Transverse colon (tissue), 4 donors: ENCODE measurements at regions not wholly inside any gene's neighbourhood (a gene's known extent, or its start where the extent isn't known, plus 50 kb on each side); places are given as distances from the start of the nearest gene placed in this dataset.

Experiments used
- DNase-seq: peaks from one replicate; pipeline ENCODE4 v3.0.0-alpha.2; 2019
- H3K27ac ChIP-seq, 4 donors: fragments of 200-600 bp; sonication (generic); 2 replicates each; pipeline ENCODE4 v1.5.1; 2016 to 2018; ENCODE audit warnings: inconsistent platforms in 4 of 4
- H3K27me3 ChIP-seq: fragments of 200-600 bp; sonication (generic); 2 replicates; pipeline ENCODE4 v1.5.1; 2017; ENCODE audit warnings: inconsistent platforms
- H3K36me3 ChIP-seq, 4 donors: fragments of 200-600 bp; sonication (generic); 2 replicates each; pipeline ENCODE4 v1.5.1; 2017 to 2019; ENCODE audit warnings: inconsistent platforms in 4 of 4
- H3K4me1 ChIP-seq, 4 donors: fragments of 200-600 bp; sonication (generic); 2 replicates each; pipeline ENCODE4 v1.5.1; 2017 to 2020; ENCODE audit warnings: inconsistent platforms in 4 of 4
- H3K4me3 ChIP-seq, 4 donors: fragments of 200-600 bp; sonication (generic); 1 replicate in 1 of 4; 2 replicates in 3 of 4; pipeline versions ENCODE4 v1.5.1 to v1.6.1; 2017 to 2019; ENCODE audit warnings: inconsistent platforms in 4 of 4
- H3K9me3 ChIP-seq, 2 donors: fragments of 200-600 bp; sonication (generic); 2 replicates each; pipeline ENCODE4 v1.5.1; 2017 to 2019; ENCODE audit warnings: inconsistent platforms in 2 of 2
- CTCF ChIP-seq, 5 experiments: fragments of 200-600 bp in 3 of 5; fragments of 450-650 bp in 2 of 5; sonication (generic) in 3 of 5; IDR thresholded peaks; 1 replicate in 2 of 5; 2 replicates in 3 of 5; pipeline ENCODE4 v1.5.1; 2016 to 2017; ENCODE audit warnings: antibody characterized with exemption in 5 of 5, inconsistent platforms in 3 of 5, mild to moderate bottlenecking in 2 of 5, moderate library complexity in 1 of 5
- EP300 ChIP-seq: sonication (generic); formaldehyde crosslinking; IDR thresholded peaks from one replicate; pipeline ENCODE4 v1.6.1; 2017; ENCODE audit warnings: antibody characterized with exemption, low read depth
- POLR2A ChIP-seq: fragments of 450-650 bp; IDR thresholded peaks from one replicate; pipeline ENCODE4 v1.6.1; 2016; ENCODE audit warnings: antibody characterized with exemption, mild to moderate bottlenecking, moderate library complexity
- POLR2AphosphoS5 ChIP-seq, 3 donors: sonication (generic); formaldehyde crosslinking; IDR thresholded peaks; one replicate each; pipeline ENCODE4 v1.6.1; 2016; ENCODE audit warnings: antibody characterized with exemption in 3 of 3
- WGBS, 2 donors: methylation state at CpG; one replicate each; pipeline ENCODE4 v1.1.5; 2018; ENCODE audit warnings: low coverage in 1 of 2; 5-methylcytosine and 5-hydroxymethylcytosine counted together
- in situ Hi-C, 4 donors: fragments of 200-750 bp; cut with MboI; loops; one replicate each; pipeline versions ENCODE4 v1.15.0 to v1.15.1; 2017; ENCODE audit warnings: low sequenced_read_pairs in 3 of 4, low pct_ligation_motif_present in 1 of 4, low pct_unique_long_range_greater_than_20kb in 1 of 4
- intact Hi-C: fragments of 100-400 bp; cut with DNase I; formaldehyde crosslinking; loops from one replicate; pipeline ENCODE4 v1.15.1; 2023; ENCODE audit warnings: low total_unique reads

DNA sequence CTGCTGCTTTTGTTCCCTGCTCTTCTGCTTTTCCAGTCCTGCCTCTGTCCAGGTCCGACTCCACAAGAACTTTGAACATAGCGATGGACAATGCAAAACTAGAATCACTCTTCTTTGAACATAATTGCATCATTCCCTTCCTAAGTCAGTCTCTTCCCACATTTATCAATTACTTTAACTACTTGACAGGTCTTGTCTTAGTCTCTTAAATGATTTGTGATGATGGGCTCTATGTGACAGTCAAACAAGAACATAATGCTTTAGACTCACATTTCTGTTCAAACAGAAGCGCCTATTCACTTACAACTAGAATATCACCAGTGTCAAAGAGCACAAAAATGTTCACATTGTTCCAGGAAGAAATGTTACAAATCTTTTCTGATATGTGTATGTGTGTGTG lies 278.1 kb downstream of the SH3GL2 start:
- Histone ChIP-seq H3K4me1 (no peaks in the 10 kb centered on the region), H3K4me3 (no peak overlapping the region), H3K9me3 (no peaks in the 10 kb centered on the region), H3K27me3 (no peaks in the 10 kb centered on the region), H3K27ac (no peak overlapping the region), H3K36me3 (no peaks in the 10 kb centered on the region)
- in situ Hi-C loops: no loop called here
- intact Hi-C loops: no loop called here
- no peak for TF ChIP-seq POLR2AphosphoS5 (IDR thresholded peaks at IDR 0.05)
- no peak for TF ChIP-seq POLR2A
- TF ChIP-seq EP300: no peak
- TF ChIP-seq CTCF (IDR thresholded peaks at IDR 0.05): no peak
- WGBS, 2 donors: 90 to 91% methylated on average over 3 of the region's 3 CpGs
- DNase-seq: no peak

GRCh38 chr9:17859228-17859627 lies 280.4 kb downstream of the SH3GL2 start:
- 0 to 80% methylated on average over 1 to 3 of the region's 3 CpGs for WGBS, 2 donors
- H3K27me3 ChIP-seq: no peaks in the 10 kb centered on the region

GRCh38 chr9:17859987-17860386 lies 281.1 kb downstream of the SH3GL2 start:
- WGBS, 2 donors: 88 to 89% methylated on average over 4 of the region's 4 CpGs
- Histone ChIP-seq H3K27ac (no peak overlapping the region), H3K9me3 (no peaks in the 10 kb centered on the region), H3K36me3 (no peaks in the 10 kb centered on the region), H3K4me3 (no peak overlapping the region), H3K4me1 (no peaks in the 10 kb centered on the region), H3K27me3 (no peaks in the 10 kb centered on the region)
- in situ Hi-C loops: no loop called here
- no peak for TF ChIP-seq POLR2AphosphoS5 (IDR thresholded peaks at IDR 0.05)
- no peak for DNase-seq
- intact Hi-C loops: no loop called here

More at GRCh38 chr9:17859228-17859627, 280.4 kb downstream of the SH3GL2 start:
- in situ Hi-C loops: no loop called here
- no peaks in the 10 kb centered on the region for H3K4me1 ChIP-seq
- intact Hi-C loops: no loop called here
- no peak for TF ChIP-seq POLR2AphosphoS5 (IDR thresholded peaks at IDR 0.05)
- TF ChIP-seq CTCF (IDR thresholded peaks at IDR 0.05): no peak
- TF ChIP-seq POLR2A: no peak
- no peak for TF ChIP-seq EP300
- H3K36me3 ChIP-seq: no peaks in the 10 kb centered on the region
- DNase-seq: no peak
- no peaks in the 10 kb centered on the region for H3K9me3 ChIP-seq
- no peak overlapping the region for H3K27ac ChIP-seq
- no peak overlapping the region for H3K4me3 ChIP-seq

DNA sequence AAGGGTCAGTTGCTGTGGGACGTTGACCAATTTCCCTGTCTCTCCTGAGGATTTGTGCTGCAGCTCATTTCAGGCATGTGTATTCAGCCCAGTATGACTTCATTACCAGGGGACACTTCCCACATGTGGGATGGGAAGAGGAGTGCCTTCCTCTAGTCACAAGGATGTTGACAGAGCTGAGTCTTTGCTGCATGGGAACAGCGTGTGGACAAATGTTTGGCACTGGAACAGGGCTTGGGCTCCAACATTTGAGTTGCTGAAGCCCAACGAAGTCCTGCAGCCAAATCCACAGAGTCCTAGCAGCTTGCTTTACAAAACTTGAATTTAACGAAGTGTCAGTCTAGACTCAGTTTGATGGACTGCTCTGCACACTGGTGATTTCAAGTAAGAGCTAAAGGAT lies 283.2 kb downstream of the SH3GL2 start:
- in situ Hi-C loops (no loop called here), intact Hi-C loops (no loop called here)
- no peak for TF ChIP-seq EP300
- H3K36me3 ChIP-seq: no peaks in the 10 kb centered on the region
- DNase-seq: no peak
- no peak overlapping the region for H3K4me3 ChIP-seq
- WGBS, 2 donors: 68 to 80% methylated on average over 1 to 4 of the region's 4 CpGs
- H3K27me3 ChIP-seq: no peaks in the 10 kb centered on the region
- no peaks in the 10 kb centered on the region for H3K4me1 ChIP-seq
- H3K9me3 ChIP-seq: no peaks in the 10 kb centered on the region
- no peak overlapping the region for H3K27ac ChIP-seq

GRCh38 chr9:17862629-17863028 lies 283.8 kb downstream of the SH3GL2 start:
- Histone ChIP-seq H3K36me3 (no peaks in the 10 kb centered on the region), H3K4me1 (no peaks in the 10 kb centered on the region), H3K27me3 (no peaks in the 10 kb centered on the region), H3K9me3 (no peaks in the 10 kb centered on the region), H3K4me3 (no peak overlapping the region), H3K27ac (no peak overlapping the region)
- 87 to 88% methylated on average over 4 of the region's 4 CpGs for WGBS, 2 donors
- TF ChIP-seq POLR2A: no peak
- no peak for TF ChIP-seq CTCF (IDR thresholded peaks at IDR 0.05)
- TF ChIP-seq POLR2AphosphoS5 (IDR thresholded peaks at IDR 0.05): no peak
- TF ChIP-seq EP300: no peak
- in situ Hi-C loops: no loop called here
- intact Hi-C loops: no loop called here
- no peak for DNase-seq
